PC-9 (cell line): ENCODE measurements at regions not wholly inside any gene's neighbourhood (a gene's known extent, or its start where the extent isn't known, plus 50 kb on each side); places are given as distances from the start of the nearest gene placed in this dataset.

Experiments used
- BruUV-seq: library from RNA; stranded (reverse); fragments of 400-500 nt; replicated peaks from 2 replicates; lab custom pipeline; 2021; lab: Mats Ljungman, UMichigan
- CTCF ChIA-PET: fragments of 300-600 bp; sonication (Branson Sonifier 250); formaldehyde crosslinking; loops from one replicate; lab custom pipeline; 2022; ENCODE audit warnings: antibody characterized with exemption; lab: Charles Lee
- POLR2A ChIA-PET: fragments of 300-600 bp; sonication (Branson Sonifier 250); formaldehyde crosslinking; loops from one replicate; lab custom pipeline; 2022; ENCODE audit warnings: antibody characterized with exemption; ENCODE audit not compliant: unreplicated experiment; lab: Charles Lee
- DNase-seq, 2 experiments: peaks; one replicate each; pipeline versions ENCODE4 v3.0.0 to v3.0.0-alpha.2; 2015 to 2022; ENCODE audit warnings: mixed read lengths in 1 of 2
- H2AFZ ChIP-seq: fragments of 200-600 bp; sonication (generic); 2 replicates; pipeline ENCODE4 v1.8.1; 2017; ENCODE audit warnings: antibody characterized with exemption
- H3F3A ChIP-seq: fragments of 200-600 bp; sonication (generic); 2 replicates; pipeline ENCODE4 v1.8.1; 2017; ENCODE audit warnings: antibody characterized with exemption, mild to moderate bottlenecking, low read depth; ENCODE audit not compliant: insufficient read depth
- H3K27ac ChIP-seq: fragments of 200-600 bp; sonication (generic); 2 replicates; pipeline ENCODE4 v1.6.1; 2016; ENCODE audit warnings: mixed run types
- H3K27me3 ChIP-seq: fragments of 200-600 bp; sonication (generic); 2 replicates; pipeline ENCODE4 v1.6.1; 2016; ENCODE audit warnings: low read depth, mixed run types; ENCODE audit not compliant: insufficient read depth
- H3K36me3 ChIP-seq: fragments of 200-600 bp; sonication (generic); 2 replicates; pipeline ENCODE4 v1.6.1; 2016; ENCODE audit warnings: low read depth, mixed run types
- H3K4me1 ChIP-seq: fragments of 200-600 bp; sonication (generic); replicated peaks from 2 replicates; pipeline ENCODE4 v1.6.1; 2016; ENCODE audit warnings: mixed run types; ENCODE audit not compliant: insufficient read depth
- H3K4me2 ChIP-seq: fragments of 200-600 bp; sonication (generic); 2 replicates; pipeline ENCODE4 v1.6.1; 2017; ENCODE audit warnings: mixed run types
- H3K4me3 ChIP-seq: fragments of 200-600 bp; sonication (generic); 2 replicates; pipeline ENCODE4 v1.6.1; 2016; ENCODE audit warnings: mixed run types
- H3K79me2 ChIP-seq: fragments of 200-600 bp; sonication (generic); 2 replicates; pipeline ENCODE4 v1.6.1; 2017; ENCODE audit warnings: low read depth, mixed run types
- H3K9me2 ChIP-seq: fragments of 200-600 bp; sonication (generic); 2 replicates; pipeline ENCODE4 v1.8.1; 2017; ENCODE audit warnings: mild to moderate bottlenecking; ENCODE audit not compliant: insufficient read depth
- H3K9me3 ChIP-seq: fragments of 200-600 bp; sonication (generic); 2 replicates; pipeline ENCODE4 v1.8.1; 2016; ENCODE audit warnings: low read depth; ENCODE audit not compliant: insufficient read depth
- H4K20me1 ChIP-seq: fragments of 200-600 bp; sonication (generic); 2 replicates; pipeline ENCODE4 v1.8.1; 2017; ENCODE audit not compliant: insufficient read depth
- CTCF ChIP-seq: fragments of 200-600 bp; sonication (generic); conservative IDR thresholded peaks from 2 replicates; pipeline ENCODE4 v1.6.1; 2017; ENCODE audit warnings: mixed run types, antibody characterized with exemption, mild to moderate bottlenecking, moderate library complexity
- EZH2 ChIP-seq: fragments of 200-600 bp; sonication (generic); IDR thresholded peaks from 2 replicates; pipeline ENCODE4 v1.8.0; 2017; ENCODE audit warnings: antibody characterized with exemption, low read depth
- intact Hi-C: fragments of 100-400 bp; cut with micrococcal nuclease; formaldehyde crosslinking; loops from one replicate; pipeline ENCODE4 v1.10.0; 2022; ENCODE audit not compliant: unreplicated experiment

DNA sequence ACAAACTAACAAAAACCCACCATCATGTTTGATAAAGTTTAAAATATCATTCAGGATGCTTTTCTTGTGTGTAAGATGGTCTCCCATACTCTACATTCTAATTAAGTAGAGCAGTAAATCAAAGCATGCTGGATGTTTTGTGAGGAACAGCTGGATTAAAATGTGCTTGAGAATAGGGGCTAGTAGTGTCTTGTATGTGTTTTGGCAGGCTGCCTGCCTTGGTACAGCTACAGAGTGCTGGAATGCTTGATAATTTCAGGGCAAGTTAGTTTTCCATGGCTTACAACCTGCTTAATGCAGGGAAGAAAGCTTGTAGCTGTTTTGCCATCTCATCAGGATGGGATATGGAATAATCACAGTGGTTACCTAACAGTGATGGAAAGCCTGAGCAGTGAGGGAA, 636.6 kb upstream of the MMS22L start:
- Histone ChIP-seq H3K36me3 (no peaks in the 10 kb centered on the region), H3F3A (no peaks in the 10 kb centered on the region), H3K9me2 (no peaks in the 10 kb centered on the region), H3K27me3 (no peaks in the 10 kb centered on the region), H3K27ac (no peak overlapping the region), H3K79me2 (no peaks in the 10 kb centered on the region), H3K9me3 (no peaks in the 10 kb centered on the region), H3K4me3 (no peak overlapping the region), H2AFZ (no peak overlapping the region), H3K4me2 (no peak overlapping the region), H4K20me1 (no peaks in the 10 kb centered on the region), H3K4me1 (no peaks in the 10 kb centered on the region)
- no peak for TF ChIP-seq EZH2
- no peak for TF ChIP-seq CTCF
- CTCF ChIA-PET = no interaction called here
- DNase-seq = no peak
- POLR2A ChIA-PET = no interaction called here
- intact Hi-C loops = no loop called here
- no TSS peak for BruUV-seq

DNA sequence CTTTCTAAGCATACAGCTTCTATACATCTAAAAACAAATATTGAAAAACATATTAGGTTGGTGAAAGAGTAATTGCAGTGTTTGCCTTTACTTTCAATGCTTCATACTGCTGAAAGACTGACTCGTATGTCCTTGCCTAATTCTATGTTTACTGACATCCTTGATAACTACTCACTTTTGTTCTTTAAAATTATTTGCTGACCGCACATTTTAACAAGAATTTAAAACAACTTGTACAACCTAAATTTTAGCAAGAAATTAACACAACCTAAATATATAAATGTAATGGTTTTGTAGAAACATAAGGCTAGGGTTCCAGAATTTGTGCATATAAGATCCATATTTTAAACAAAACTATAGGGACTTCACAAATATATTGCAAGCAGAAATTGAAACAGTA, 640.2 kb upstream of the MMS22L start:
- no peaks in the 10 kb centered on the region for H3F3A ChIP-seq
- CTCF ChIA-PET = no interaction called here

DNA sequence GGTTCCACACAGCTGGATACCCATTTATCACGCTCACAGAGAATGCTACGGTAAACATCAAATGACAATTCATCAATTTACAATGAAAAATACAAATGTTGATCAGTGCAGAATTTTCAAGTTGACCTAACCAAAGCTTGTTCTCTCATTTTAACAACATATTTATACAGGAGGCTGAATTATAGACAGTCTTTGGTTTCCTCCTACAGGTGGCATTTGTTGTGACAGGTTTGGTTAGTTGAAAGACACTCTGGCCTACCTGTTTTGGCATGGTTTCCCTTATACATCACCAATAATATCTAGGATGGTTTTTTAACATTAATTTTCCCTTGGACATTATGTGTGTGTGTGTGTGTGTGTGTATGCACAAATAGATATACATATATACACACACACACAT, 642.5 kb upstream of the MMS22L start:
- Histone ChIP-seq H4K20me1 (no peaks in the 10 kb centered on the region), H3K27me3 (no peaks in the 10 kb centered on the region), H3K9me3 (no peaks in the 10 kb centered on the region), H3K4me1 (no peaks in the 10 kb centered on the region), H2AFZ (no peak overlapping the region), H3K36me3 (no peaks in the 10 kb centered on the region), H3K79me2 (no peaks in the 10 kb centered on the region), H3K4me2 (no peak overlapping the region), H3K4me3 (no peak overlapping the region), H3F3A (no peaks in the 10 kb centered on the region), H3K9me2 (no peaks in the 10 kb centered on the region), H3K27ac (no peak overlapping the region)
- ChIA-PET POLR2A (no interaction called here), CTCF (no interaction called here)
- no TSS peak for BruUV-seq
- TF ChIP-seq CTCF (peak; percentile 38; the same call in 1 of the 2 replicates), EZH2 (no peak)
- DNase-seq = no peak
- intact Hi-C loops = no loop called here

More for the DNA sequence above, 640.2 kb upstream of the MMS22L start:
- Histone ChIP-seq H3K9me3 (no peaks in the 10 kb centered on the region), H3K27ac (no peak overlapping the region), H3K79me2 (no peaks in the 10 kb centered on the region), H3K4me2 (no peak overlapping the region), H3K36me3 (no peaks in the 10 kb centered on the region), H3K4me1 (no peaks in the 10 kb centered on the region), H3K9me2 (no peaks in the 10 kb centered on the region), H3K4me3 (no peak overlapping the region), H2AFZ (no peak overlapping the region), H3K27me3 (no peaks in the 10 kb centered on the region), H4K20me1 (no peaks in the 10 kb centered on the region)
- POLR2A ChIA-PET = no interaction called here
- BruUV-seq = no TSS peak
- no peak for TF ChIP-seq EZH2
- no peak for TF ChIP-seq CTCF
- intact Hi-C loops = no loop called here
- DNase-seq = no peak
